ENCODE measurements at regions not wholly inside any gene's neighbourhood (a gene's known extent, or its start where the extent isn't known, plus 50 kb on each side); places are given as distances from the start of the nearest gene placed in this dataset.
A peak's percentile ranks its signal among the peaks of the same experiment; 100 is the strongest.

GRCh38 chr6:82679232-82679631 lies 315.6 kb downstream of the TPBG start:
- no peak for DNase-seq
- no peak overlapping the region for H3K4me3 ChIP-seq
- H3K9me3 ChIP-seq, result peaks cover 13% of the 10 kb centered on the region
- H3K27me3 ChIP-seq, result no peaks in the 10 kb centered on the region
- H3K36me3 ChIP-seq, result no peaks in the 10 kb centered on the region

GRCh38 chr6:82680192-82680591 lies 316.6 kb downstream of the TPBG start:
- Histone ChIP-seq H3K4me3 (no peak overlapping the region), H3K36me3 (no peaks in the 10 kb centered on the region), H3K27me3 (no peaks in the 10 kb centered on the region), H3K9me3 (peaks cover 13% of the 10 kb centered on the region)
- DNase-seq, result no peak

GRCh38 chr6:82681119-82681714 lies 317.6 kb downstream of the TPBG start:
- no peaks in the 10 kb centered on the region for H3K36me3 ChIP-seq
- DNase-seq, result peak; percentile 8
- no peak overlapping the region for H3K4me3 ChIP-seq
- no peaks in the 10 kb centered on the region for H3K27me3 ChIP-seq
- H3K9me3 ChIP-seq, result peaks cover 9% of the 10 kb centered on the region

- DNase-seq, result no peak
- Histone ChIP-seq H3K27me3 (no peaks in the 10 kb centered on the region), H3K4me3 (no peak overlapping the region), H3K36me3 (no peaks in the 10 kb centered on the region), H3K9me3 (no peaks in the 10 kb centered on the region)
These were observed 323.1 kb downstream of the TPBG start for GRCh38 chr6:82686719-82687118.

GRCh38 chr6:82687855-82688254 lies 324.2 kb downstream of the TPBG start:
- Histone ChIP-seq H3K9me3 (no peaks in the 10 kb centered on the region), H3K27me3 (no peaks in the 10 kb centered on the region), H3K4me3 (no peak overlapping the region), H3K36me3 (no peaks in the 10 kb centered on the region)
- DNase-seq, result no peak

- Histone ChIP-seq H3K4me3 (no peak overlapping the region), H3K9me3 (no peaks in the 10 kb centered on the region), H3K27me3 (no peaks in the 10 kb centered on the region), H3K36me3 (no peaks in the 10 kb centered on the region)
- DNase-seq, result no peak
These were observed 326.7 kb downstream of the TPBG start for GRCh38 chr6:82690283-82690682.

GRCh38 chr6:82691997-82692396 lies 328.4 kb downstream of the TPBG start:
- Histone ChIP-seq H3K36me3 (no peaks in the 10 kb centered on the region), H3K4me3 (no peak overlapping the region), H3K9me3 (no peaks in the 10 kb centered on the region), H3K27me3 (no peaks in the 10 kb centered on the region)
- no peak for DNase-seq

- DNase-seq, result no peak
- H3K9me3 ChIP-seq, result no peaks in the 10 kb centered on the region
These were observed 329.5 kb downstream of the TPBG start for GRCh38 chr6:82693094-82693493.

GRCh38 chr6:82701341-82701740 lies 337.7 kb downstream of the TPBG start:
- DNase-seq, result no peak
- Histone ChIP-seq H3K36me3 (no peaks in the 10 kb centered on the region), H3K4me3 (no peak overlapping the region), H3K27me3 (no peaks in the 10 kb centered on the region), H3K9me3 (no peaks in the 10 kb centered on the region)

More at GRCh38 chr6:82693094-82693493, 329.5 kb downstream of the TPBG start:
- Histone ChIP-seq H3K36me3 (no peaks in the 10 kb centered on the region), H3K27me3 (no peaks in the 10 kb centered on the region), H3K4me3 (no peak overlapping the region)

GRCh38 chr6:82702574-82702973 lies 339.0 kb downstream of the TPBG start:
- no peak overlapping the region for H3K4me3 ChIP-seq
- H3K36me3 ChIP-seq, result no peaks in the 10 kb centered on the region
- no peaks in the 10 kb centered on the region for H3K9me3 ChIP-seq
- H3K27me3 ChIP-seq, result no peaks in the 10 kb centered on the region
- no peak for DNase-seq

GRCh38 chr6:82703230-82703629 lies 339.6 kb downstream of the TPBG start:
- H3K36me3 ChIP-seq, result no peaks in the 10 kb centered on the region
- no peaks in the 10 kb centered on the region for H3K27me3 ChIP-seq
- no peak for DNase-seq
- H3K4me3 ChIP-seq, result no peak overlapping the region
- no peaks in the 10 kb centered on the region for H3K9me3 ChIP-seq

- H3K36me3 ChIP-seq, result no peaks in the 10 kb centered on the region
- no peaks in the 10 kb centered on the region for H3K27me3 ChIP-seq
- no peak for DNase-seq
These were observed 340.4 kb downstream of the TPBG start for GRCh38 chr6:82704045-82704444.

GRCh38 chr6:82705579-82705978 lies 342.0 kb downstream of the TPBG start:
- H3K27me3 ChIP-seq, result no peaks in the 10 kb centered on the region
- no peaks in the 10 kb centered on the region for H3K36me3 ChIP-seq
- H3K9me3 ChIP-seq, result no peaks in the 10 kb centered on the region
- DNase-seq, result no peak
- H3K4me3 ChIP-seq, result no peak overlapping the region

More at GRCh38 chr6:82704045-82704444, 340.4 kb downstream of the TPBG start:
- Histone ChIP-seq H3K4me3 (no peak overlapping the region), H3K9me3 (no peaks in the 10 kb centered on the region)

GRCh38 chr6:82711105-82711827 lies 347.6 kb downstream of the TPBG start:
- no peaks in the 10 kb centered on the region for H3K36me3 ChIP-seq

GRCh38 chr6:82711971-82712370 lies 348.4 kb downstream of the TPBG start:
- no peaks in the 10 kb centered on the region for H3K27me3 ChIP-seq
- peak; percentile 68 for DNase-seq
- no peak overlapping the region for H3K4me3 ChIP-seq
- no peaks in the 10 kb centered on the region for H3K9me3 ChIP-seq
- H3K36me3 ChIP-seq, result no peaks in the 10 kb centered on the region

More at GRCh38 chr6:82711105-82711827, 347.6 kb downstream of the TPBG start:
- no peaks in the 10 kb centered on the region for H3K27me3 ChIP-seq
- no peak for DNase-seq
- H3K9me3 ChIP-seq, result no peaks in the 10 kb centered on the region
- H3K4me3 ChIP-seq, result no peak overlapping the region

GRCh38 chr6:82712389-82712788 lies 348.8 kb downstream of the TPBG start:
- no peaks in the 10 kb centered on the region for H3K36me3 ChIP-seq
- no peaks in the 10 kb centered on the region for H3K9me3 ChIP-seq
- no peak overlapping the region for H3K4me3 ChIP-seq
- no peaks in the 10 kb centered on the region for H3K27me3 ChIP-seq
- no peak for DNase-seq

GRCh38 chr6:82712826-82713225 lies 349.2 kb downstream of the TPBG start:
- H3K27me3 ChIP-seq, result no peaks in the 10 kb centered on the region
- H3K4me3 ChIP-seq, result no peak overlapping the region
- no peak for DNase-seq
- no peaks in the 10 kb centered on the region for H3K9me3 ChIP-seq
- H3K36me3 ChIP-seq, result no peaks in the 10 kb centered on the region

GRCh38 chr6:82720992-82721391 lies 344.6 kb downstream of the UBE3D start:
- no peak for DNase-seq
- H3K9me3 ChIP-seq, result 0 out of 2 replicates have a peak, but pooled peaks cover 3% of the 10 kb centered on the region
- no peaks in the 10 kb centered on the region for H3K27me3 ChIP-seq
- no peak overlapping the region for H3K4me3 ChIP-seq
- H3K36me3 ChIP-seq, result no peaks in the 10 kb centered on the region

All from MG63 (cell line).